ENCODE measurements at regions not wholly inside any gene's neighbourhood (a gene's known extent, or its start where the extent isn't known, plus 50 kb on each side); places are given as distances from the start of the nearest gene placed in this dataset.
"Not testable (repeated sequence)": the region's sequence is repeated elsewhere in the genome, so short reads cannot be mapped to it uniquely, and the experiment has no call there.

- no peak for TF ChIP-seq EZH2phosphoT487 (IDR thresholded peaks at IDR 0.05; ENCODE audit: insufficient read depth, low read depth)
- no peak for TF ChIP-seq EZH2 (IDR thresholded peaks at IDR 0.05; ENCODE audit: insufficient read depth, poor library complexity, severe bottlenecking)
- H4K20me1 ChIP-seq (ENCODE audit: insufficient read depth): no peaks in the 10 kb centered on the region
- in situ Hi-C loops (cut with MboI): no loop called here
Measured at GRCh38 chr11:37282367-37282766, 684.3 kb upstream of the RAG2 start.

GRCh38 chr11:37280200-37280599, 682.2 kb upstream of the RAG2 start:
- no peaks in the 10 kb centered on the region for H3F3A ChIP-seq (ENCODE audit: insufficient read depth)
- no peaks in the 10 kb centered on the region for H4K20me1 ChIP-seq (ENCODE audit: insufficient read depth)
- H3K9ac ChIP-seq: no peak overlapping the region
- no peaks in the 10 kb centered on the region for H3K36me3 ChIP-seq (ENCODE audit: low read depth)
- 19 to 23% methylated on average over 2 of the region's 2 CpGs for WGBS, 2 experiments (ENCODE audit: low coverage in 1 of 2, low lambda C conversion rate in 2 of 2, missing lambda C conversion rate in 2 of 2)
- no peak overlapping the region for H3K4me3 ChIP-seq
- H3K9me3 ChIP-seq (ENCODE audit: low read depth): no peaks in the 10 kb centered on the region
- in situ Hi-C loops (cut with MboI): no loop called here
- H3K27me3 ChIP-seq (replicated peaks; ENCODE audit: insufficient read depth): no peaks in the 10 kb centered on the region
- H3K27ac ChIP-seq: no peak overlapping the region
- H3K4me2 ChIP-seq (ENCODE audit: unreplicated experiment): no peak overlapping the region
- H3K79me2 ChIP-seq (ENCODE audit: insufficient read depth): no peaks in the 10 kb centered on the region
- H2AFZ ChIP-seq: no peak overlapping the region
- H3K9me2 ChIP-seq (ENCODE audit: insufficient read depth): no peaks in the 10 kb centered on the region
- H3K4me1 ChIP-seq (ENCODE audit: insufficient read depth): no peaks in the 10 kb centered on the region
- DNase-seq: no peak
- TF ChIP-seq EZH2phosphoT487 (IDR thresholded peaks at IDR 0.05; ENCODE audit: insufficient read depth, low read depth): no peak
- TF ChIP-seq EZH2 (IDR thresholded peaks at IDR 0.05; ENCODE audit: insufficient read depth, poor library complexity, severe bottlenecking): no peak

More at GRCh38 chr11:37282367-37282766, 684.3 kb upstream of the RAG2 start:
- Histone ChIP-seq H3K9me2 (ENCODE audit: insufficient read depth) (no peaks in the 10 kb centered on the region), H3K36me3 (ENCODE audit: low read depth) (no peaks in the 10 kb centered on the region), H3K4me1 (ENCODE audit: insufficient read depth) (no peaks in the 10 kb centered on the region), H3K9me3 (ENCODE audit: low read depth) (no peaks in the 10 kb centered on the region), H3K27ac (no peak overlapping the region), H3K79me2 (ENCODE audit: insufficient read depth) (no peaks in the 10 kb centered on the region), H3K27me3 (replicated peaks; ENCODE audit: insufficient read depth) (no peaks in the 10 kb centered on the region), H3K4me2 (ENCODE audit: unreplicated experiment) (no peak overlapping the region), H3K9ac (no peak overlapping the region), H3F3A (ENCODE audit: insufficient read depth) (no peaks in the 10 kb centered on the region), H3K4me3 (no peak overlapping the region), H2AFZ (no peak overlapping the region)
- DNase-seq: no peak

GRCh38 chr11:37277896-37278465, 679.9 kb upstream of the RAG2 start:
- Histone ChIP-seq H2AFZ (no peak overlapping the region), H3K27ac (no peak overlapping the region), H3K4me2 (ENCODE audit: unreplicated experiment) (no peak overlapping the region), H3F3A (ENCODE audit: insufficient read depth) (no peaks in the 10 kb centered on the region), H3K9me2 (ENCODE audit: insufficient read depth) (no peaks in the 10 kb centered on the region), H3K36me3 (ENCODE audit: low read depth) (no peaks in the 10 kb centered on the region), H3K79me2 (ENCODE audit: insufficient read depth) (no peaks in the 10 kb centered on the region), H3K9me3 (ENCODE audit: low read depth) (no peaks in the 10 kb centered on the region), H4K20me1 (ENCODE audit: insufficient read depth) (no peaks in the 10 kb centered on the region), H3K9ac (no peak overlapping the region), H3K4me1 (ENCODE audit: insufficient read depth) (no peaks in the 10 kb centered on the region), H3K27me3 (replicated peaks; ENCODE audit: insufficient read depth) (no peaks in the 10 kb centered on the region), H3K4me3 (no peak overlapping the region)
- DNase-seq: no peak
- WGBS, 2 experiments (ENCODE audit: low coverage in 1 of 2, low lambda C conversion rate in 2 of 2, missing lambda C conversion rate in 2 of 2): 43 to 44% methylated on average over 3 of the region's 3 CpGs
- TF ChIP-seq EZH2phosphoT487 (IDR thresholded peaks at IDR 0.05; ENCODE audit: insufficient read depth, low read depth) (no peak), EZH2 (IDR thresholded peaks at IDR 0.05; ENCODE audit: insufficient read depth, poor library complexity, severe bottlenecking) (no peak)
- in situ Hi-C loops (cut with MboI): no loop called here

GRCh38 chr11:37264783-37265182, 666.7 kb upstream of the RAG2 start:
- H2AFZ ChIP-seq: no peak overlapping the region
- no peaks in the 10 kb centered on the region for H3F3A ChIP-seq (ENCODE audit: insufficient read depth)
- WGBS, 2 experiments (ENCODE audit: low coverage in 1 of 2, low lambda C conversion rate in 2 of 2, missing lambda C conversion rate in 2 of 2): 19 to 23% methylated on average over 4 of the region's 4 CpGs
- H3K79me2 ChIP-seq (ENCODE audit: insufficient read depth): no peaks in the 10 kb centered on the region
- in situ Hi-C loops (cut with MboI): no loop called here
- H3K4me2 ChIP-seq (ENCODE audit: unreplicated experiment): no peak overlapping the region
- TF ChIP-seq EZH2phosphoT487 (IDR thresholded peaks at IDR 0.05; ENCODE audit: insufficient read depth, low read depth) (no peak), EZH2 (IDR thresholded peaks at IDR 0.05; ENCODE audit: insufficient read depth, poor library complexity, severe bottlenecking) (no peak)
- DNase-seq: no peak
- H3K9ac ChIP-seq: no peak overlapping the region
- H3K4me3 ChIP-seq: no peak overlapping the region
- peaks cover 5% of the 10 kb centered on the region for H3K9me3 ChIP-seq (ENCODE audit: low read depth)
- H4K20me1 ChIP-seq (ENCODE audit: insufficient read depth): no peaks in the 10 kb centered on the region
- H3K4me1 ChIP-seq (ENCODE audit: insufficient read depth): no peaks in the 10 kb centered on the region
- no peaks in the 10 kb centered on the region for H3K27me3 ChIP-seq (replicated peaks; ENCODE audit: insufficient read depth)
- H3K9me2 ChIP-seq (ENCODE audit: insufficient read depth): no peaks in the 10 kb centered on the region
- no peaks in the 10 kb centered on the region for H3K36me3 ChIP-seq (ENCODE audit: low read depth)
- H3K27ac ChIP-seq: no peak overlapping the region

- WGBS, 2 experiments (ENCODE audit: low coverage in 1 of 2, low lambda C conversion rate in 2 of 2, missing lambda C conversion rate in 2 of 2): 0% methylated on average over 1 of the region's 1 CpG
- H3K4me3 ChIP-seq: no peak overlapping the region
- in situ Hi-C loops (cut with MboI): no loop called here
- no peak for TF ChIP-seq EZH2phosphoT487 (IDR thresholded peaks at IDR 0.05; ENCODE audit: insufficient read depth, low read depth)
- no peak for TF ChIP-seq EZH2 (IDR thresholded peaks at IDR 0.05; ENCODE audit: insufficient read depth, poor library complexity, severe bottlenecking)
- no peak overlapping the region for H2AFZ ChIP-seq
- H3K9ac ChIP-seq: no peak overlapping the region
- H3K27me3 ChIP-seq (replicated peaks; ENCODE audit: insufficient read depth): no peaks in the 10 kb centered on the region
- no peaks in the 10 kb centered on the region for H3K79me2 ChIP-seq (ENCODE audit: insufficient read depth)
- no peak overlapping the region for H3K4me2 ChIP-seq (ENCODE audit: unreplicated experiment)
- no peaks in the 10 kb centered on the region for H3K4me1 ChIP-seq (ENCODE audit: insufficient read depth)
- H3K9me3 ChIP-seq (ENCODE audit: low read depth): peaks cover 5% of the 10 kb centered on the region
- no peaks in the 10 kb centered on the region for H3K36me3 ChIP-seq (ENCODE audit: low read depth)
- no peaks in the 10 kb centered on the region for H3F3A ChIP-seq (ENCODE audit: insufficient read depth)
- H3K9me2 ChIP-seq (ENCODE audit: insufficient read depth): no peaks in the 10 kb centered on the region
- no peak for DNase-seq
- H3K27ac ChIP-seq: no peak overlapping the region
- H4K20me1 ChIP-seq (ENCODE audit: insufficient read depth): no peaks in the 10 kb centered on the region
Measured at GRCh38 chr11:37264060-37264459, 666.0 kb upstream of the RAG2 start.

- H3K9me3 ChIP-seq (ENCODE audit: low read depth); H3K9ac ChIP-seq; H3K4me3 ChIP-seq; in situ Hi-C loops (cut with MboI); H3K79me2 ChIP-seq (ENCODE audit: insufficient read depth); H3K4me1 ChIP-seq (ENCODE audit: insufficient read depth); H3K27ac ChIP-seq; H3K36me3 ChIP-seq (ENCODE audit: low read depth); DNase-seq; H4K20me1 ChIP-seq (ENCODE audit: insufficient read depth); H3K4me2 ChIP-seq (ENCODE audit: unreplicated experiment); H2AFZ ChIP-seq; H3K9me2 ChIP-seq (ENCODE audit: insufficient read depth); H3F3A ChIP-seq (ENCODE audit: insufficient read depth); H3K27me3 ChIP-seq (replicated peaks; ENCODE audit: insufficient read depth): not testable (repeated sequence)
- WGBS, 2 experiments (ENCODE audit: low coverage in 1 of 2, low lambda C conversion rate in 2 of 2, missing lambda C conversion rate in 2 of 2): 43 to 44% methylated on average over 9 of the region's 9 CpGs
Measured at GRCh38 chr11:37263467-37263866, 665.4 kb upstream of the RAG2 start.

Measured in GM23248 (cell line).